Subcutaneous abdominal adipose tissue (tissue), 5 donors: ENCODE measurements at regions not wholly inside any gene's neighbourhood (a gene's known extent, or its start where the extent isn't known, plus 50 kb on each side); places are given as distances from the start of the nearest gene placed in this dataset.
"Not testable (repeated sequence)": the region's sequence is repeated elsewhere in the genome, so short reads cannot be mapped to it uniquely, and the experiment has no call there.

Experiments
- H3K27ac ChIP-seq: one replicate; pipeline ENCODE4 v1.7.0; 2013; ENCODE audit warnings: low read depth, mild to moderate bottlenecking, inconsistent platforms, low read length, moderate library complexity
- H3K27me3 ChIP-seq, 5 donors: one replicate each; pipeline ENCODE4 v1.7.0; 2013; ENCODE audit warnings: low read length in 5 of 5, inconsistent platforms in 1 of 5; ENCODE audit not compliant: control insufficient read depth in 5 of 5, insufficient read depth in 4 of 5
- H3K36me3 ChIP-seq, 5 donors: one replicate each; pipeline ENCODE4 v1.7.0; 2013; ENCODE audit warnings: low read length in 5 of 5; ENCODE audit not compliant: control insufficient read depth in 5 of 5, insufficient read depth in 5 of 5
- H3K4me1 ChIP-seq, 5 donors: one replicate each; pipeline ENCODE4 v1.7.0; 2013; ENCODE audit warnings: low read length in 5 of 5, mild to moderate bottlenecking in 3 of 5, moderate library complexity in 1 of 5; ENCODE audit not compliant: control insufficient read depth in 5 of 5, insufficient read depth in 5 of 5
- H3K4me3 ChIP-seq, 5 donors: one replicate each; pipeline ENCODE4 v1.7.0; 2013; ENCODE audit warnings: low read length in 5 of 5, low read depth in 1 of 5
- H3K9ac ChIP-seq, 5 donors: one replicate each; pipeline ENCODE4 v1.7.0; 2013; ENCODE audit warnings: low read length in 5 of 5, mild to moderate bottlenecking in 4 of 5, moderate library complexity in 3 of 5
- H3K9me3 ChIP-seq, 5 donors: one replicate each; pipeline ENCODE4 v1.7.0; 2013; ENCODE audit warnings: low read length in 5 of 5; ENCODE audit not compliant: control insufficient read depth in 5 of 5
- donor health status: healthy.
- donor health status: healthy.
- donor health status: healthy.
- donor health status: healthy.
- donor health status: healthy.

DNA sequence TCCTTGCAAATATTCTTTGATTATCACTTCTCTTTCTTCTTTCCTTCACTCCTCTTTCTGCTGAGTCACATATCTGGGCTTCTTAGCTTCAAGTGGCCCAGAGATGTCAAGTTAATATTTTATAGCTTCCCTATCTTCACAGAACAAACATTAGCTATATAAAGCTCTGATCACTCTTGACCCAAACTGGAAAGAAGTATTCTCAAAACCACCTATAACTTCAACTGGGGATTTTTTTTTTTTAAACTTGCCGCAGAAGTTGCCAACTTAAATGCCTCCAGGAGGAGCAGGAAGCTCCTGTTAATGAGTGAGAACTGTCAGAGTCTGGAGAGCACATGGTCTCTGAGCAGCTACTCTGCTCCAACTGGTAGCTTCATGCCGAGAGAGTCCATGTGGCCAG is 233.3 kb upstream of the EDNRA start:
- Histone ChIP-seq H3K9me3 (peaks cover 0 to 3% (median 0%) of the 10 kb centered on the region in 5 donors), H3K36me3 (no peaks in the 10 kb centered on the region), H3K4me1 (no peaks in the 10 kb centered on the region), H3K4me3 (no peak overlapping the region), H3K9ac (no peak overlapping the region), H3K27ac (no peak overlapping the region), H3K27me3 (no peaks in the 10 kb centered on the region)

DNA sequence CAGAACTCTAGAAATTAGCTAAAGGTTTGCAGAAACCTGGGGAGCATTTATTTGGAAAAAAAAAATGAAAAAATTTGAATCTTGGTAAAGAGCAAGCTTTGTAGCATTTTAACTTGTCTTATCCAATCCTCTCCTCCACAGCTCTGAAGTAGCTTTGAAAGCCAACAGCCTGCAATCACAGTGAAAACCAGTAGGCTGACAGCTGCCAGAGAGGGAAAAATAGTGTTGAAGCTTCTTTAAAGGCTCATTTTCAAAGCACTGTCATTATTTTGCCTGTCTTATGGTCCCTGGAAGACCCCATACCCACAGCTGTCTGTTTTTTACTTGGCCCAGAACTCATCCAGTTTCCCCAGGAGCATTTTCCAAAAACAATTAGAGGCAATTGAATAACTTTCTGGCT is 230.8 kb upstream of the EDNRA start:
- Histone ChIP-seq H3K4me3 (no peak overlapping the region), H3K9me3 (peaks cover 0 to 3% (median 0%) of the 10 kb centered on the region in 5 donors), H3K27me3 (no peaks in the 10 kb centered on the region), H3K4me1 (no peaks in the 10 kb centered on the region), H3K27ac (no peak overlapping the region), H3K9ac (no peak overlapping the region), H3K36me3 (no peaks in the 10 kb centered on the region)

DNA sequence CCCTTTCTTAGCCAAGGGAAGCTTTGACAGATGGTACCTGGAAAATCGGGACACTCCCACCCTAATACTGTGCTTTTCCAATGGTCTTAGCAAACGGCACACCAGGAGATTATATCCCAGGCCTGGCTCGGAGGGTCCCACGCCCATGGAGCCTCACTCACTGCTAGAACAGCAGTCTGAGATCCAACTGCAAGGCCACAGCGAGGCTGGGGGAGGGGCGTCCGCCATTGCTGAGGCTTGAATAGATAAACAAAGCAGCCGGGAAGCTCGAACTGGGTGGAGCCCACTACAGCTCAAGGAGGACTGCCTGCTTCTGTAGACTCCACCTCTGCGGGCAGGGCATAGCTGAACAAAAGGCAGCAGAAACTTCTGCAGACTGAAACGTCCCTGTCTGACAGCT is 225.6 kb upstream of the EDNRA start:
- not testable (repeated sequence) for H3K4me1 ChIP-seq, H3K36me3 ChIP-seq, H3K4me3 ChIP-seq, H3K27me3 ChIP-seq, H3K27ac ChIP-seq, H3K9ac ChIP-seq, H3K9me3 ChIP-seq

- not testable (repeated sequence) for H3K4me1 ChIP-seq, H3K36me3 ChIP-seq, H3K9ac ChIP-seq, H3K9me3 ChIP-seq, H3K27me3 ChIP-seq, H3K4me3 ChIP-seq, H3K27ac ChIP-seq
Measured at GRCh38 chr4:147259271-147259670, 221.6 kb upstream of the EDNRA start.

GRCh38 chr4:147284256-147284835 is 196.6 kb upstream of the EDNRA start:
- H3K27me3 ChIP-seq = no peaks in the 10 kb centered on the region
- H3K9ac ChIP-seq = no peak overlapping the region
- peaks cover 0 to 8% (median 0%) of the 10 kb centered on the region in 5 donors for H3K9me3 ChIP-seq
- no peak overlapping the region for H3K27ac ChIP-seq
- H3K36me3 ChIP-seq = no peaks in the 10 kb centered on the region
- H3K4me3 ChIP-seq = no peak overlapping the region
- peaks cover 0 to 19% (median 12%) of the 10 kb centered on the region in 5 donors for H3K4me1 ChIP-seq

- no peak overlapping the region for H3K27ac ChIP-seq
- no peaks in the 10 kb centered on the region for H3K36me3 ChIP-seq
- H3K4me1 ChIP-seq = peaks cover 0 to 19% (median 12%) of the 10 kb centered on the region in 5 donors
- no peak overlapping the region for H3K4me3 ChIP-seq
- no peaks in the 10 kb centered on the region for H3K27me3 ChIP-seq
- H3K9ac ChIP-seq = no peak overlapping the region
- H3K9me3 ChIP-seq = peaks cover 0 to 8% (median 0%) of the 10 kb centered on the region in 5 donors
Measured at GRCh38 chr4:147284935-147285334, 196.0 kb upstream of the EDNRA start.

DNA sequence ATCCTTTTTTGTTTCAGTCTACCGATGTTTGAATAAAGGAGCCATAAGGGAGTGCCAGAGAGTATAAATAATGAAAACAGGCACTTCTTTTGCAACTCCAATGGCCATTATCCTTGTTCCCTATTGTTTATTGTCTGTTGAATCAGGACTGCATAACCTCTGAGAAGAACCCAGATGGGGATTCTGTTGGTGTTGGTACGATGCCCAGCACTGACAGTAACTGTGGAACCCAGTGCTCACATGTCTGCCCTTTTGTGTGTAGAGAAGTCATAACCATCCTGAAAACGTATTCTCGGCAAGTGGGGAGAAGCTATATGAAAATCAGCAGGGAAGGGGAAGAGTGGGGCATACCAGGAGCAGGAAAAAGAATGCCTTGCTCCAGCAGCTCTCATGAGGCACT is 195.1 kb upstream of the EDNRA start:
- Histone ChIP-seq H3K4me1 (peaks cover 0 to 19% (median 12%) of the 10 kb centered on the region in 5 donors), H3K9ac (no peak overlapping the region), H3K27ac (no peak overlapping the region), H3K4me3 (no peak overlapping the region), H3K9me3 (peaks cover 0 to 8% (median 0%) of the 10 kb centered on the region in 5 donors), H3K36me3 (no peaks in the 10 kb centered on the region), H3K27me3 (no peaks in the 10 kb centered on the region)

DNA sequence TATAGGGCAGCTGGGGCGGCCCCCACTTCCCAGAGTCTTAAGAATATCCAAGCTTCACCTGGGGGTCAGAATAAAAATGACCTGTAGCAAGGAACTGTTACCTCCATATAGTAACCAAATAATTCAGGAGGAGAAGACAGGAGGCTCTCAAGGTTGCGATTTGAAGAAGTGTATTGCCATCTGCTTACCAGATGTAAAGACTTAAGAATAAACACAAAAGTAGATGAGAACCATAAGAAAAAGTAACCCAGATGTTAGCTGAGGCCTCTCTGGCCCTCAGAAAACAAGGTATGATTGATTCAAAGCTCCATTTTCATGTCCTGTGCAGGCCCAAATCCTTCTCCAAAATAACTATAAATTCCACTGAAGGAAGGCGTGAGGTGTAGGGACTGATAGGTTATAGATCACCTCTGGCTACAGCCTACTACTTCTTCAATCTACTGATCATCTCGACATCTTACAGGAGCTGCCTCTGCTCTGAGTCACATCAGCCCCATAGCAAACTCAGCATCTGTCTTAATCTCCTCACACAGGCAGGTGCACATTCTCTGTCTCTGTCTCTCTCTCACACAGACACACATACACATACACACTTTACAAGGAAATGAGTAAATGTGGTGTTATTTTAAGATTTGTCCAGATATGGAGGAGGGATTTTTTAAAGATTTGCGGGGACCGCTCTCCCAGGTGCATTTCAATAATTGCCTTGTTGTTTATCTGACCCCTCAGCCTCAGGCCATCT is 193.9 kb upstream of the EDNRA start:
- Histone ChIP-seq H3K27me3 (no peaks in the 10 kb centered on the region), H3K27ac (peak overlapping the region; percentile 79), H3K36me3 (no peaks in the 10 kb centered on the region), H3K4me1 (peaks cover 0 to 19% (median 12%) of the 10 kb centered on the region in 5 donors), H3K9ac (no peak overlapping the region), H3K9me3 (no peaks in the 10 kb centered on the region), H3K4me3 (no peak overlapping the region)

GRCh38 chr4:147287588-147287890 is 193.4 kb upstream of the EDNRA start:
- Histone ChIP-seq H3K9ac (no peak overlapping the region), H3K27ac (peak overlapping the region; percentile 79), H3K9me3 (no peaks in the 10 kb centered on the region), H3K27me3 (no peaks in the 10 kb centered on the region), H3K4me3 (no peak overlapping the region), H3K4me1 (peaks cover 0 to 19% (median 12%) of the 10 kb centered on the region in 5 donors), H3K36me3 (no peaks in the 10 kb centered on the region)

DNA sequence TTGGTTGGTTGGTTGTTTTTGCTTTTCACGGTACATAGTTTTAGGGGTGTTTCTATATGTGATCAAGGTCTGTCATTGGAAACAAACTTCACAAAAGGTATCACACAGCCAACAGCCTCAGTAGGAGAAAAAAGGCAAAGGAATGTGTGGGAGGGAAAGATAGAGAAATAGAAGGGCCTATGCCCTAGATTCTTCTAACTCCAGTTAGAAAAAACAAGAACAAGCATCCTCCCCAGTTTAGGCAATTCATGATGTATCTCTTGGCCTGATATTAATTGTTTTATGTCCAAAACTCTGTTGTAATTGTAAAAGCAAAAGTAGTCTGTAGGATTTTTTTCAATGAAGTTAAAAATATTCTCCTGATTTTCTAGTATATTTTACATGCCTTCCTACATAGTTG is 192.4 kb upstream of the EDNRA start:
- Histone ChIP-seq H3K4me1 (peaks cover 0 to 19% (median 12%) of the 10 kb centered on the region in 5 donors), H3K27ac (peak overlapping the region; percentile 79), H3K36me3 (no peaks in the 10 kb centered on the region), H3K9me3 (no peaks in the 10 kb centered on the region), H3K9ac (no peak overlapping the region), H3K27me3 (no peaks in the 10 kb centered on the region), H3K4me3 (no peak overlapping the region)
